OCI-LY7 (cell line): ENCODE measurements at regions not wholly inside any gene's neighbourhood (a gene's known extent, or its start where the extent isn't known, plus 50 kb on each side); places are given as distances from the start of the nearest gene placed in this dataset.

Experiments used
- BruUV-seq: library from RNA; stranded (reverse); fragments of 400-500 nt; replicated peaks from 2 replicates; lab custom pipeline; 2021; lab: Mats Ljungman, UMichigan
- CTCF ChIA-PET: fragments of 300-600 bp; sonication (Branson Sonifier 250); formaldehyde crosslinking; loops from one replicate; lab custom pipeline; 2022; ENCODE audit warnings: antibody characterized with exemption; ENCODE audit not compliant: unreplicated experiment; lab: Charles Lee
- POLR2A ChIA-PET: fragments of 300-600 bp; sonication (Branson Sonifier 250); formaldehyde crosslinking; loops from one replicate; lab custom pipeline; 2022; ENCODE audit warnings: antibody characterized with exemption; lab: Charles Lee
- DNase-seq: peaks from one replicate; pipeline ENCODE4 v3.0.0-alpha.2; 2015; ENCODE audit warnings: low spot score
- H2AFZ ChIP-seq: fragments of 200-600 bp; sonication (generic), shearing (Covaris generic); 2 replicates; pipeline ENCODE4 v1.6.1; 2014; ENCODE audit warnings: mild to moderate bottlenecking, antibody characterized with exemption, low read length, moderate library complexity
- H3K27ac ChIP-seq: fragments of 200-600 bp; sonication (generic); 2 replicates; pipeline ENCODE4 v1.5.1; 2014; ENCODE audit warnings: mixed run types, low read depth, mild to moderate bottlenecking, moderate library complexity, low read length, inconsistent platforms; ENCODE audit not compliant: poor library complexity, severe bottlenecking
- H3K36me3 ChIP-seq: fragments of 200-600 bp; sonication (generic); 2 replicates; pipeline ENCODE4 v1.6.1; 2014; ENCODE audit warnings: mild to moderate bottlenecking, antibody characterized with exemption, low read length, moderate library complexity, mixed read lengths; ENCODE audit not compliant: insufficient read depth
- H3K4me1 ChIP-seq: fragments of 200-600 bp; sonication (generic); 2 replicates; pipeline ENCODE4 v1.5.1; 2014; ENCODE audit warnings: mild to moderate bottlenecking, low read length; ENCODE audit not compliant: insufficient read depth, poor library complexity, severe bottlenecking
- H3K4me2 ChIP-seq: fragments of 200-600 bp; sonication (generic); 2 replicates; pipeline ENCODE4 v1.6.1; 2014; ENCODE audit warnings: mild to moderate bottlenecking, low read length
- H3K4me3 ChIP-seq: fragments of 200-600 bp; sonication (generic); 2 replicates; pipeline ENCODE4 v1.5.1; 2014; ENCODE audit warnings: mild to moderate bottlenecking, low read depth, low read length; ENCODE audit not compliant: poor library complexity, severe bottlenecking
- H3K79me2 ChIP-seq: fragments of 200-600 bp; sonication (generic); 2 replicates; pipeline ENCODE4 v1.6.1; 2016; ENCODE audit warnings: low read depth, mild to moderate bottlenecking, low read length, moderate library complexity, mixed read lengths; ENCODE audit not compliant: insufficient read depth
- H3K9me2 ChIP-seq: fragments of 200-600 bp; sonication (generic); 2 replicates; pipeline ENCODE4 v1.6.1; 2016; ENCODE audit warnings: mild to moderate bottlenecking, low read length, mixed read lengths; ENCODE audit not compliant: insufficient read depth
- H3K9me3 ChIP-seq: fragments of 200-600 bp; sonication (generic); 2 replicates; pipeline ENCODE4 v1.6.1; 2014; ENCODE audit warnings: mild to moderate bottlenecking, mixed run types, low read length, mixed read lengths
- H4K20me1 ChIP-seq: fragments of 200-600 bp; sonication (generic); 2 replicates; pipeline ENCODE4 v1.6.1; 2014; ENCODE audit warnings: mild to moderate bottlenecking, antibody characterized with exemption, low read length, moderate library complexity, mixed read lengths; ENCODE audit not compliant: insufficient read depth
- CTCF ChIP-seq: fragments of 200-600 bp; sonication (generic); conservative IDR thresholded peaks from 2 replicates; pipeline ENCODE4 v1.5.1; 2014; ENCODE audit warnings: mild to moderate bottlenecking, antibody characterized with exemption, low read length, moderate library complexity, mixed read lengths
- EZH2phosphoT487 ChIP-seq: fragments of 200-600 bp; sonication (generic); IDR thresholded peaks from 2 replicates; pipeline ENCODE4 v1.6.1; 2018; ENCODE audit warnings: low read depth, borderline replicate concordance, mild to moderate bottlenecking, mixed run types, antibody characterized with exemption, low read length, moderate library complexity, mixed read lengths
- intact Hi-C: fragments of 100-400 bp; cut with micrococcal nuclease; formaldehyde crosslinking; loops from one replicate; pipeline ENCODE4 v1.10.0; 2022; ENCODE audit not compliant: unreplicated experiment

GRCh38 chr16:9500872-9501271 lies 409.4 kb downstream of the HAPSTR1 start:
- Histone ChIP-seq H3K4me1 (no peaks in the 10 kb centered on the region), H4K20me1 (no peaks in the 10 kb centered on the region), H3K4me3 (no peak overlapping the region), H3K9me2 (no peaks in the 10 kb centered on the region), H3K9me3 (no peaks in the 10 kb centered on the region), H3K79me2 (no peaks in the 10 kb centered on the region), H3K36me3 (no peaks in the 10 kb centered on the region), H2AFZ (no peak overlapping the region), H3K4me2 (no peak overlapping the region), H3K27ac (no peak overlapping the region)
- no peak for DNase-seq
- CTCF ChIA-PET = no interaction called here
- intact Hi-C loops = no loop called here
- no TSS peak for BruUV-seq
- TF ChIP-seq EZH2phosphoT487 (no peak), CTCF (no peak)
- POLR2A ChIA-PET = no interaction called here

- Histone ChIP-seq H3K79me2 (no peaks in the 10 kb centered on the region), H3K9me2 (no peaks in the 10 kb centered on the region), H3K4me3 (no peak overlapping the region), H3K4me1 (no peaks in the 10 kb centered on the region), H2AFZ (no peak overlapping the region), H3K27ac (no peak overlapping the region), H3K36me3 (no peaks in the 10 kb centered on the region), H4K20me1 (no peaks in the 10 kb centered on the region), H3K4me2 (no peak overlapping the region), H3K9me3 (no peaks in the 10 kb centered on the region)
- TF ChIP-seq CTCF = no peak
- TF ChIP-seq EZH2phosphoT487 = no peak
- POLR2A ChIA-PET = interaction anchor here (0.6 kb wide), 1 partner anchor 68 kb away, joined by 4 read pairs; no protein-coding TSS in a partner anchor
- CTCF ChIA-PET = no interaction called here
- no TSS peak for BruUV-seq
- no peak for DNase-seq
- intact Hi-C loops = no loop called here
Measured at GRCh38 chr16:9503251-9503984, 412.0 kb downstream of the HAPSTR1 start.

GRCh38 chr16:9508328-9508936 lies 417.0 kb downstream of the HAPSTR1 start:
- CTCF ChIA-PET = no interaction called here
- TF ChIP-seq CTCF (no peak), EZH2phosphoT487 (no peak)

More at GRCh38 chr16:9508328-9508936, 417.0 kb downstream of the HAPSTR1 start:
- H3K4me1 ChIP-seq = no peaks in the 10 kb centered on the region
- H4K20me1 ChIP-seq = no peaks in the 10 kb centered on the region
- intact Hi-C loops = no loop called here
- H3K79me2 ChIP-seq = no peaks in the 10 kb centered on the region
- no peaks in the 10 kb centered on the region for H3K9me3 ChIP-seq
- no peak overlapping the region for H3K4me2 ChIP-seq
- H3K27ac ChIP-seq = no peak overlapping the region
- no TSS peak for BruUV-seq
- DNase-seq = no peak
- POLR2A ChIA-PET = no interaction called here
- no peak overlapping the region for H3K4me3 ChIP-seq
- H3K9me2 ChIP-seq = no peaks in the 10 kb centered on the region
- no peaks in the 10 kb centered on the region for H3K36me3 ChIP-seq
- H2AFZ ChIP-seq = no peak overlapping the region
